ENCODE measurements at regions not wholly inside any gene's neighbourhood (a gene's known extent, or its start where the extent isn't known, plus 50 kb on each side); places are given as distances from the start of the nearest gene placed in this dataset.

- TF ChIP-seq POLR2AphosphoS5 (IDR thresholded peaks at IDR 0.05) (peak in 1 of 3 donors; percentile 46), CTCF (IDR thresholded peaks at IDR 0.05 in 8 of 11, conservative IDR thresholded peaks at IDR 0.05 in 3 of 11) (no peak), POLR2A (IDR thresholded peaks at IDR 0.05) (no peak)
These were observed 320.3 kb downstream of the SFMBT2 start for GRCh38 chr10:7090529-7090928.
